HEK293T (cell line): ENCODE measurements at regions not wholly inside any gene's neighbourhood (a gene's known extent, or its start where the extent isn't known, plus 50 kb on each side); places are given as distances from the start of the nearest gene placed in this dataset.

Experiments used
- BHLHE40 ChIP-seq: fragments of 450-650 bp; IDR thresholded peaks from 2 replicates; pipeline ENCODE4 v1.6.1; 2016; ENCODE audit warnings: mild to moderate bottlenecking, moderate library complexity, borderline replicate concordance
- FOXM1 ChIP-seq: fragments of 450-650 bp; IDR thresholded peaks from 2 replicates; pipeline ENCODE4 v1.6.1; 2017; ENCODE audit warnings: mild to moderate bottlenecking, borderline replicate concordance
- HDGF ChIP-seq: fragments of 450-650 bp; IDR thresholded peaks from 2 replicates; pipeline ENCODE4 v1.6.1; 2017; ENCODE audit warnings: antibody characterized with exemption, borderline replicate concordance
- SUZ12 ChIP-seq: fragments of 450-650 bp; IDR thresholded peaks from 2 replicates; pipeline ENCODE4 v1.6.1; 2016; ENCODE audit warnings: mild to moderate bottlenecking
- ZNF384 ChIP-seq: fragments of 450-650 bp; IDR thresholded peaks from 2 replicates; pipeline ENCODE4 v1.6.1; 2016

DNA sequence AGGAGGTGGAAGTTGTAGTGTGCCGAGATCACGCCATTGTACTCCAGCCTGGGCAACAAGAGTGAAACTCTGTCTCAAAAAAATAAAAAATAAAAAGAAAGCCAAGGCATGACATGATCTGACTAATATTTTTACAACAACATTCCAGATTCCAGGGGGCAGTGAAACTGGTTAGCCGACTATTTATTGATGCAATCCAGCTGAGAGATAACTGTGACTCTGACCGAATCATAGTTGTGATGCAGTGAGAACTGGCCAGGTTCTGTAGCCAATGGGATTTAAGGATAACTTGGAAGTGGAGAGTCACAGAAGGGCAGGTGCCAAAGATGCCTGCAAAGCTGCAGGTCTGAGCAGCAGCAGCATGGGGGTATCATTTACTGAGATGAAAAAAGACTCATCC lies 82.9 kb upstream of the TSHZ2 start:
- TF ChIP-seq BHLHE40, result no peak
- no peak for TF ChIP-seq FOXM1
- TF ChIP-seq HDGF, result no peak
- no peak for TF ChIP-seq ZNF384
- TF ChIP-seq SUZ12, result no peak
